Stimulated activated CD4-positive, alpha-beta T cell treated with anti-CD3 and anti-CD28 coated beads, Interleukin-12 subunit alpha, Interleukin-12 subunit beta, amount 100 ng/mL, for 24 hours (primary cell): ENCODE measurements at regions not wholly inside any gene's neighbourhood (a gene's known extent, or its start where the extent isn't known, plus 50 kb on each side); places are given as distances from the start of the nearest gene placed in this dataset.

ENCODE experiments used
- DNase-seq, 2 experiments: peaks; one replicate each; pipeline ENCODE4 v3.0.0-alpha.2; 2020; ENCODE audit warnings: low read depth in 2 of 2

- no peak for DNase-seq
These were observed 62.6 kb upstream of the IER5L start for GRCh38 chr9:129240581-129241211.

GRCh38 chr9:129239946-129240490 is 62.0 kb upstream of the IER5L start:
- no peak for DNase-seq

- DNase-seq = no peak
These were observed 59.7 kb upstream of the IER5L start for GRCh38 chr9:129237803-129238202.

DNA sequence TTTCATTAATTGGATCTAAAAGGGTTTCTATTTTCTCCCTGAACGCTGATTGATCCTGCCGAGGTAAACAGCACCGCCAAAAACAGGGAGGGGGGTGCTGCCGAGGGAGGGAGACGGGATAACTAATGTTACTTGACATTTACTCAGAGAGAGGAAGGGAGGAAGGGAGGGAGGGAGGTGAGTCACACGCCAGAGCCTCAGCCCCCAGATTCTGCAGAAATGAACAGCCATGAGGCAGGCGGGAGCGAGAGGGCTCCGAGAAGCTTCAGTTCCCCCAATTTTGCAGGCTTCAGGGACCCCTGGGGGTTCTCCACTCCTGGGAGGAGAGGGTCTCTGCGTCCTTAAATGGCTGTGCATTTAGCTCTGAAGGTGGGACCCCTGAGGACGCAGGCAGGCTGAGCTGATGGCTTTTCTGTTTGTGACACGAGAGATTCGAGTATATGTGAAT is 59.1 kb upstream of the IER5L start:
- peak; percentile 55 to 59 for DNase-seq

- no peak for DNase-seq
These were observed 58.5 kb upstream of the IER5L start for GRCh38 chr9:129236441-129237145.

- DNase-seq = peak; percentile 23 to 39
These were observed 57.9 kb upstream of the IER5L start for GRCh38 chr9:129235931-129236331.

DNA sequence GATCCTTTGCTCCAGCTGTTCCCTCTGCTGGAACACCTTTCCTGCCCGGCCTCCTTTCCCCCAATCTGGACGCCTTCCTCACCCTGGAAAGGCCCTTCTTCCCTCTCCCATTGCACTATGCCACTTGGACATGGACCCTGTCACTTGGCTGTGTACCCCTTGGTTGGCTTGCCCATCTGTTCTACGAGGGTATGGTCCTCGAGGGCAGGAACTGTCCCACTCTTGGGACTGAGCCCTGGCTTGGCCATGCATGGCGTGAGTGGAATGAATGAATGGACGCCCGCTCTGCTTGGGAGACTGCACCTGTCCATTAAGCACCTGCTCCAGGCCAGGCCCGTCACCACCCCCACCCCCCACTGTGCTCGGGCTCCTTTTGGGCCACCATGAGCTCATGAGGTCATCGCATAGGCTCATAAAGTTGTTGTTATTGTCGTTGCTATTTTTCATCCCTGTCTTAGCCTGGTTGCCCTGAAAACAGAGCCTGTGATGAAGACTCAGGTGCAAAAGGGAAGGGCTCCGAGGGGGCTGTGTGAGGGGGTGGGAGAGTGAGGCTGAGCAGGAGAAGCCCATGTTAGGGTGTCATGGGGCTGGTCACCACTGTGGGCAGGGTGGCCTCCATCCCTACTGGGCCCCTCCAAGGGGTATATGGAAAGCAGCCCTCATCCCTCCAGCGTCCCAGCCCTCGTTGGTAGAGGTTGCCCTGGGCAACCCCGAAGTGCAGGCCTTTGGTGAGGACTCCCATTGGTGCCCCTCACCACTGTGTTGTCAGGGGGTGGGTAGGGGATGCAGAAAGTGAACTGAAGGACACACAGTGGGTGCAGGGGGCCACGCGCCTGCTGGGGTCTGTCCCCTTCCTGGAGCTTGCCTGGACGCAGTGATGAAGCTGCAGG is 57.2 kb upstream of the IER5L start:
- DNase-seq = no peak

- no peak for DNase-seq
These were observed 56.4 kb upstream of the IER5L start for GRCh38 chr9:129234491-129234890.

DNA sequence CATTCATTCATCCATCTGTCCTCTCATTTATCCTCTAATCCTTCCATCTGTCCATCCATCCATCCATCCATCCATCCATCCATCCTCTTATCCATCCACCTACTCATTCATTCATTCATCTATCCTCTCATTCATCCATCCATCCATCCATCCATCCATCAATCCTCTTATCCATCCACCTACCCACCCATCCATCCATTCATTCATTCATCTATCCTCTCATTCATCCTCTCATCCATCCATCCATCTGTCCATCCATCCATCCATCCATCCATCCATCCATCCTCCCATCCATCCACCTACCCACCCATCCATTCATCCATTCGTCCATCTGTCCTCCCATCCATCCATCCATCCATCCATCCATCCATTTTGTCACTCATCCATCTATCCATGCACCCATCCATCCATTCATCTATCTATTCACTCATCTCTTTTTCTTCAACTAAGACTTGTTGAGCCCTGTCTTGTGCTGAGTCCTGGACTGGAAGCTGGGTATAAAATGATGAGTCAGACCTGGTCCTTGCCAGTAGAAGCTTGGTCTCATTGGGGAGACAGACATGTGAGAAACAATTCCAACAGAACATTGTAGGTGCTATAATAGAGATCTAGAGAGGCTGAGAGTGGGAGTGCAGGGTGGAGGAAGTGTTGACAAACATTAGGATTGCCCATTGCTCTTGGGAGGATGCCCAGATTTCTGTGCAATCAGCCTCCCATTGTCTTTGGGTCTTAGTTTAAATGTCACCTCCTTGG is 55.0 kb upstream of the IER5L start:
- no peak for DNase-seq

- no peak for DNase-seq
These were observed 53.7 kb upstream of the IER5L start for GRCh38 chr9:129231759-129232158.

- no peak for DNase-seq
These were observed 53.1 kb upstream of the IER5L start for GRCh38 chr9:129231022-129231739.

DNA sequence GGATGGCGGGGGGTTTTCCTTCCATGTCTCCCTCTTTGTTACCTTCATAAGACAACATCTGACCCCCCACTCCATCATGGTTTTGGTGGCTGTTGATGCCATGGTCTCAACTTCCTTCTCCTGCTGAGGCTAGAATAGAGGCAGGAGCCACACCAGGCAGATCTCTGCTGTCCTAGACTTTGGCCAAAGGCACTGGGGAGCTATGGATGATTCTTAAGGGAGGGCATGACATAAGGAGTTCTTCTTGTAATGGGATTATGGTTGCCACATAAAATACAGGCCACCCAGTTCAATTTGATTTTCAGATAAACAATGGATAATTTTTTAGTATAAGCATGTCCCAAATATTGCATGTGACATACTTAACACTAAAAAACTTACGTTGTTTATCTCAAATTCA is 52.2 kb upstream of the IER5L start:
- DNase-seq = no peak
